Tibial nerve (tissue), 4 donors: ENCODE measurements at regions not wholly inside any gene's neighbourhood (a gene's known extent, or its start where the extent isn't known, plus 50 kb on each side); places are given as distances from the start of the nearest gene placed in this dataset.

Experiments used
- DNase-seq, 2 donors: peaks; one replicate each; pipeline ENCODE4 v3.0.0-alpha.2; 2019; ENCODE audit warnings: low spot score in 2 of 2
- H3K27ac ChIP-seq, 4 donors: fragments of 200-600 bp; sonication (generic) in 3 of 4; one replicate each; pipeline ENCODE4 v1.5.1; 2017 to 2019; ENCODE audit warnings: mild to moderate bottlenecking in 1 of 4
- H3K27me3 ChIP-seq, 2 donors: fragments of 200-600 bp; sonication (generic) in 1 of 2; one replicate each; pipeline versions ENCODE4 v1.5.1 to v1.6.0; 2017 to 2019
- H3K36me3 ChIP-seq, 3 donors: fragments of 200-600 bp; sonication (generic); one replicate each; pipeline ENCODE4 v1.5.1; 2018 to 2019
- H3K4me1 ChIP-seq, 4 donors: fragments of 200-600 bp; sonication (generic) in 3 of 4; one replicate each; pipeline ENCODE4 v1.5.1; 2017 to 2019
- H3K4me3 ChIP-seq, 4 donors: fragments of 200-600 bp; sonication (generic) in 3 of 4; one replicate each; pipeline ENCODE4 v1.5.1; 2017 to 2019; ENCODE audit warnings: mild to moderate bottlenecking in 1 of 4, moderate library complexity in 1 of 4
- H3K9me3 ChIP-seq, 4 donors: fragments of 200-600 bp; sonication (generic) in 3 of 4; one replicate each; pipeline ENCODE4 v1.5.1; 2017 to 2019
- EP300 ChIP-seq, 2 donors: sonication (generic); formaldehyde crosslinking; IDR thresholded peaks; one replicate each; pipeline ENCODE4 v1.6.1; 2017; ENCODE audit warnings: antibody characterized with exemption in 2 of 2, mild to moderate bottlenecking in 1 of 2
- POLR2A ChIP-seq, 2 donors: fragments of 450-650 bp; IDR thresholded peaks; one replicate each; pipeline ENCODE4 v1.6.1; 2017; ENCODE audit warnings: antibody characterized with exemption in 2 of 2, mild to moderate bottlenecking in 2 of 2, moderate library complexity in 2 of 2
- WGBS, 2 donors: methylation state at CpG; one replicate each; pipeline ENCODE4 v1.1.5; 2018; 5-methylcytosine and 5-hydroxymethylcytosine counted together
- TF ChIP-seq, protein P1 (sequence below), 5 experiments: fragments of 200-600 bp in 3 of 5; fragments of 450-650 bp in 2 of 5; sonication (generic) in 3 of 5; IDR thresholded peaks; one replicate each; pipeline ENCODE4 v1.5.1; 2016 to 2019; ENCODE audit warnings: antibody characterized with exemption in 5 of 5, mild to moderate bottlenecking in 3 of 5, moderate library complexity in 2 of 5

GRCh38 chr5:8493176-8493575, 624.2 kb downstream of the MTRR start:
- H3K9me3 ChIP-seq, result peaks cover 0 to 37% (median 3%) of the 10 kb centered on the region in 4 donors
- H3K36me3 ChIP-seq, result no peaks in the 10 kb centered on the region
- H3K4me1 ChIP-seq, result no peaks in the 10 kb centered on the region
- no peak overlapping the region for H3K27ac ChIP-seq
- no peak for DNase-seq
- no peak overlapping the region for H3K4me3 ChIP-seq
- TF ChIP-seq, protein P1, sequence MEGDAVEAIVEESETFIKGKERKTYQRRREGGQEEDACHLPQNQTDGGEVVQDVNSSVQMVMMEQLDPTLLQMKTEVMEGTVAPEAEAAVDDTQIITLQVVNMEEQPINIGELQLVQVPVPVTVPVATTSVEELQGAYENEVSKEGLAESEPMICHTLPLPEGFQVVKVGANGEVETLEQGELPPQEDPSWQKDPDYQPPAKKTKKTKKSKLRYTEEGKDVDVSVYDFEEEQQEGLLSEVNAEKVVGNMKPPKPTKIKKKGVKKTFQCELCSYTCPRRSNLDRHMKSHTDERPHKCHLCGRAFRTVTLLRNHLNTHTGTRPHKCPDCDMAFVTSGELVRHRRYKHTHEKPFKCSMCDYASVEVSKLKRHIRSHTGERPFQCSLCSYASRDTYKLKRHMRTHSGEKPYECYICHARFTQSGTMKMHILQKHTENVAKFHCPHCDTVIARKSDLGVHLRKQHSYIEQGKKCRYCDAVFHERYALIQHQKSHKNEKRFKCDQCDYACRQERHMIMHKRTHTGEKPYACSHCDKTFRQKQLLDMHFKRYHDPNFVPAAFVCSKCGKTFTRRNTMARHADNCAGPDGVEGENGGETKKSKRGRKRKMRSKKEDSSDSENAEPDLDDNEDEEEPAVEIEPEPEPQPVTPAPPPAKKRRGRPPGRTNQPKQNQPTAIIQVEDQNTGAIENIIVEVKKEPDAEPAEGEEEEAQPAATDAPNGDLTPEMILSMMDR (IDR thresholded peaks at IDR 0.05), result no peak
- no peak for TF ChIP-seq EP300 (IDR thresholded peaks at IDR 0.05)
- no peak for TF ChIP-seq POLR2A (IDR thresholded peaks at IDR 0.05)
- no peaks in the 10 kb centered on the region for H3K27me3 ChIP-seq

DNA sequence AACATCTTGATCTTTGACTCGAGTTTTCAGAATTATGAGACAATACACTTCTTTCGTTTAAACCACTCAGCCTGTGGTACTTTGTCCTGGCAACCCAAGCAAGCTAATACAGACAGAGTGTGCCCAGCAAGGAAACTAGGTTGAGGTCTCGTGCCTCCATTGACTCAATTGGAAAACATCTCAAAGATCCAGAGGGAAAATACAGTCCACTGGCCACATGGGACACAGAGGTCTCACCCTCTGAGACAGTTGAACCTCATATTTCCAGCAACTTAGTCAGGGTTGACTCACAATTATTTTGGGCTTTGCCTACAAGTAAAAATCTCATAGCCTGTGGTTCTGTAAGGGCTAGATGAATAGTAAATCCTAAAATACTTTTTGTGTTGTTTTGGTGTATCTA, 631.5 kb downstream of the MTRR start:
- Histone ChIP-seq H3K27ac (no peak overlapping the region), H3K9me3 (peaks cover 0 to 33% (median 7%) of the 10 kb centered on the region in 4 donors), H3K4me1 (no peaks in the 10 kb centered on the region), H3K4me3 (no peak overlapping the region), H3K36me3 (no peaks in the 10 kb centered on the region), H3K27me3 (no peaks in the 10 kb centered on the region)
- WGBS, 2 donors, result 74% methylated on average over 3 of the region's 3 CpGs
- TF ChIP-seq POLR2A (IDR thresholded peaks at IDR 0.05), result no peak
- TF ChIP-seq EP300 (IDR thresholded peaks at IDR 0.05), result no peak
- TF ChIP-seq, protein P1 (IDR thresholded peaks at IDR 0.05), result no peak
- no peak for DNase-seq

- H3K27me3 ChIP-seq, result no peaks in the 10 kb centered on the region
- WGBS, 2 donors, result 65 to 87% methylated on average over 4 of the region's 4 CpGs
- H3K36me3 ChIP-seq, result no peaks in the 10 kb centered on the region
- no peak for TF ChIP-seq POLR2A (IDR thresholded peaks at IDR 0.05)
- TF ChIP-seq, protein P1 (IDR thresholded peaks at IDR 0.05), result no peak
- no peak for TF ChIP-seq EP300 (IDR thresholded peaks at IDR 0.05)
- no peak overlapping the region for H3K4me3 ChIP-seq
- no peaks in the 10 kb centered on the region for H3K4me1 ChIP-seq
- no peak for DNase-seq
- H3K9me3 ChIP-seq, result no peaks in the 10 kb centered on the region
- no peak overlapping the region for H3K27ac ChIP-seq
Measured at GRCh38 chr5:8505196-8505595, 636.2 kb downstream of the MTRR start.

DNA sequence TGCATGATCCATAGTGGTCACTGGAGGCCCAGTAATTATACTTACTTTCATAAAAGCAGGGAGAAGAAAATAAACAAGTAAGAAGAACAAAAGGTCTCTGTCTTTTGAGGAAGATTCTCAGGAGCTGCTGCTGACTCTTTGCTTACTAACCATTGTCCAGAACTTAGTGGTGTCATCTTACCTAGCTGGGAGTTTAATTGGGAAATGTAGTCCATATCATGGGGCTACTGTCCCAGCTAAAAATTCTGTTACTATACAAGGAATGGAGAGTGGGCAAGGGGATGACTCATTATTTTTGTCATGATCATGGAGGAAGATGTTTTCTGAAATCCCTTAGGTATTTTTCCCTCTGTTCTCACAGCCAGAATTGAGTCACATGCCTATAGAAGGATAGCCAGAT, 639.3 kb downstream of the MTRR start:
- H3K4me3 ChIP-seq, result no peak overlapping the region
- DNase-seq, result no peak
- no peak overlapping the region for H3K27ac ChIP-seq
- no peaks in the 10 kb centered on the region for H3K9me3 ChIP-seq
- H3K27me3 ChIP-seq, result no peaks in the 10 kb centered on the region
- TF ChIP-seq POLR2A (IDR thresholded peaks at IDR 0.05), result no peak
- TF ChIP-seq, protein P1 (IDR thresholded peaks at IDR 0.05), result no peak
- no peak for TF ChIP-seq EP300 (IDR thresholded peaks at IDR 0.05)
- H3K4me1 ChIP-seq, result no peaks in the 10 kb centered on the region
- H3K36me3 ChIP-seq, result no peaks in the 10 kb centered on the region

DNA sequence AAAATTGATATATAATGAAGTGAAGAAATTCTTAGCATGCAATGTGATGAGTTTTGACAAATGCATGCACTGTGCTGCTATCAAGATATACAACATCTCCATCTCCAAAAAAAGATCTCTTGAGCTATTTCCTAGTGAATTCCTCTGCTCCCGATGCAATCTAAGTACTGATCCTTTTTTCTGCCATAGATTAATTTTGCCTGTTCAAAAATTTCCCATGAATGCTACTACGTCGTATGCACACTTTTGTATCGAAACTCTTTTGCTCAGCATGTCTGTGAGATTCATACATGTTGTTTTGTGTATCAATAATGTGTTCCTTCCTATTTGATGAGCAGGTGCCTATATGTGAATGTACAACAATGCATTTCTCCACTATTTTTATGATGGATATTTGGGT, 647.4 kb downstream of the MTRR start:
- no peak overlapping the region for H3K4me3 ChIP-seq
- H3K27me3 ChIP-seq, result no peaks in the 10 kb centered on the region
- WGBS, 2 donors, result 80 to 89% methylated on average over 4 of the region's 4 CpGs
- H3K9me3 ChIP-seq, result no peaks in the 10 kb centered on the region
- H3K27ac ChIP-seq, result no peak overlapping the region
- H3K36me3 ChIP-seq, result no peaks in the 10 kb centered on the region
- H3K4me1 ChIP-seq, result no peaks in the 10 kb centered on the region
- DNase-seq, result no peak
- no peak for TF ChIP-seq POLR2A (IDR thresholded peaks at IDR 0.05)
- no peak for TF ChIP-seq EP300 (IDR thresholded peaks at IDR 0.05)
- TF ChIP-seq, protein P1 (IDR thresholded peaks at IDR 0.05), result no peak
